Stimulated activated CD4-positive, alpha-beta T cell treated with anti-CD3 and anti-CD28 coated beads, Interleukin-4, amount 100 ng/mL, for 48 hours (primary cell): ENCODE measurements at regions not wholly inside any gene's neighbourhood (a gene's known extent, or its start where the extent isn't known, plus 50 kb on each side); places are given as distances from the start of the nearest gene placed in this dataset.

Experiments
- DNase-seq, 2 donors: peaks; one replicate each; pipeline ENCODE4 v3.0.0-alpha.2; 2020; ENCODE audit warnings: low read depth in 2 of 2

GRCh38 chr6:144335311-144335861, 50.3 kb downstream of the UTRN start:
- no peak for DNase-seq

- no peak for DNase-seq
Observed at GRCh38 chr6:144335914-144336313, 50.8 kb downstream of the UTRN start.

GRCh38 chr6:144336900-144337299, 51.8 kb downstream of the UTRN start:
- no peak for DNase-seq

GRCh38 chr6:144338474-144338873, 53.3 kb downstream of the UTRN start:
- no peak for DNase-seq

GRCh38 chr6:144338951-144339700, 54.0 kb downstream of the UTRN start:
- no peak for DNase-seq

GRCh38 chr6:144339859-144340452, 54.8 kb downstream of the UTRN start:
- no peak for DNase-seq

GRCh38 chr6:144340541-144341371, 55.6 kb downstream of the UTRN start:
- no peak for DNase-seq

- DNase-seq: no peak
Observed at GRCh38 chr6:144341831-144342527, 56.8 kb downstream of the UTRN start.

- no peak for DNase-seq
Observed at GRCh38 chr6:144343701-144344428, 58.7 kb downstream of the UTRN start.

GRCh38 chr6:144344646-144345045, 59.5 kb downstream of the UTRN start:
- DNase-seq: peak in 1 of 2 donors; percentile 43

GRCh38 chr6:144345451-144345850, 60.3 kb downstream of the UTRN start:
- no peak for DNase-seq

GRCh38 chr6:144346719-144347447, 61.7 kb downstream of the UTRN start:
- no peak for DNase-seq

- no peak for DNase-seq
Observed at GRCh38 chr6:144347448-144347759, 62.3 kb downstream of the UTRN start.

GRCh38 chr6:144347933-144348332, 62.8 kb downstream of the UTRN start:
- DNase-seq: no peak

- no peak for DNase-seq
Observed at GRCh38 chr6:144349690-144350527, 64.8 kb downstream of the UTRN start.

GRCh38 chr6:144350528-144350880, 65.4 kb downstream of the UTRN start:
- DNase-seq: no peak

- DNase-seq: no peak
Observed at GRCh38 chr6:144351379-144352127, 66.4 kb downstream of the UTRN start.

- no peak for DNase-seq
Observed at GRCh38 chr6:144352331-144352730, 67.2 kb downstream of the UTRN start.

- no peak for DNase-seq
Observed at GRCh38 chr6:144353871-144354314, 68.8 kb downstream of the UTRN start.
